OCI-LY3 (cell line): ENCODE measurements at regions not wholly inside any gene's neighbourhood (a gene's known extent, or its start where the extent isn't known, plus 50 kb on each side); places are given as distances from the start of the nearest gene placed in this dataset.

Source experiments
- EZH2phosphoT487 ChIP-seq: fragments of 200-600 bp; shearing (Covaris generic); IDR thresholded peaks from 2 replicates; pipeline ENCODE4 v1.6.1; 2018; ENCODE audit warnings: antibody characterized with exemption, mixed run types, low read depth
- TF ChIP-seq, protein P1 (sequence below): fragments of 200-600, 300-600 bp; sonication (generic); IDR thresholded peaks from 2 replicates; pipeline ENCODE4 v1.5.1; 2014; ENCODE audit warnings: antibody characterized with exemption, low read length, low read depth

DNA sequence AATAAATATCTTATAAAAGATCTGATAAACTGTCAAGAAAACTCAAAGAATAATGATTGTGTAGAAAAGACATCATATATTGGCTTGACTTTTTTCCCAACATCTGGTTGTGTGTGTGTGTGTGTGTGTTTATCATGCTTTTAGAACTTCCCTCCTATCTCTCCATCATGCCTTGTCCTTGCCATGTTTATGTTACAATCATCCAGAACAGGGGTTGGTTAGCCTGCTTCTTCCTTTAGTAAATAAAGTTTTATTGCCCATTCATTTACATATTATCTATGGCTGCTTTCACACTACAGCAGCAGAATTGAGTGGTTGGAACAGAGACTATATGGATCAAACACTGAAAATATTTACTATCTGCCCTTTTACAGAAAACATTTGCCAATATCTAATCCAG, 52.8 kb upstream of the RIPOR2 start:
- TF ChIP-seq, protein P1, sequence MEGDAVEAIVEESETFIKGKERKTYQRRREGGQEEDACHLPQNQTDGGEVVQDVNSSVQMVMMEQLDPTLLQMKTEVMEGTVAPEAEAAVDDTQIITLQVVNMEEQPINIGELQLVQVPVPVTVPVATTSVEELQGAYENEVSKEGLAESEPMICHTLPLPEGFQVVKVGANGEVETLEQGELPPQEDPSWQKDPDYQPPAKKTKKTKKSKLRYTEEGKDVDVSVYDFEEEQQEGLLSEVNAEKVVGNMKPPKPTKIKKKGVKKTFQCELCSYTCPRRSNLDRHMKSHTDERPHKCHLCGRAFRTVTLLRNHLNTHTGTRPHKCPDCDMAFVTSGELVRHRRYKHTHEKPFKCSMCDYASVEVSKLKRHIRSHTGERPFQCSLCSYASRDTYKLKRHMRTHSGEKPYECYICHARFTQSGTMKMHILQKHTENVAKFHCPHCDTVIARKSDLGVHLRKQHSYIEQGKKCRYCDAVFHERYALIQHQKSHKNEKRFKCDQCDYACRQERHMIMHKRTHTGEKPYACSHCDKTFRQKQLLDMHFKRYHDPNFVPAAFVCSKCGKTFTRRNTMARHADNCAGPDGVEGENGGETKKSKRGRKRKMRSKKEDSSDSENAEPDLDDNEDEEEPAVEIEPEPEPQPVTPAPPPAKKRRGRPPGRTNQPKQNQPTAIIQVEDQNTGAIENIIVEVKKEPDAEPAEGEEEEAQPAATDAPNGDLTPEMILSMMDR: no peak
- TF ChIP-seq EZH2phosphoT487: no peak
